Ascending aorta (tissue), 2 donors: ENCODE measurements at regions not wholly inside any gene's neighbourhood (a gene's known extent, or its start where the extent isn't known, plus 50 kb on each side); places are given as distances from the start of the nearest gene placed in this dataset.

ENCODE experiments used
- DNase-seq, 2 donors: peaks; one replicate each; pipeline ENCODE4 v3.0.0-alpha.2; 2019; ENCODE audit warnings: low spot score in 2 of 2
- H3K27ac ChIP-seq, 2 donors: fragments of 200-600 bp; sonication (generic); one replicate each; pipeline ENCODE4 v1.5.1; 2016 to 2017; ENCODE audit warnings: mild to moderate bottlenecking in 1 of 2
- H3K27me3 ChIP-seq: fragments of 200-600 bp; sonication (generic); one replicate; pipeline ENCODE4 v1.5.1; 2017
- H3K36me3 ChIP-seq, 2 donors: fragments of 200-600 bp; sonication (generic); one replicate each; pipeline ENCODE4 v1.5.1; 2016
- H3K4me1 ChIP-seq, 2 donors: fragments of 200-600 bp; sonication (generic); one replicate each; pipeline ENCODE4 v1.5.1; 2016 to 2017; ENCODE audit warnings: mild to moderate bottlenecking in 1 of 2
- H3K4me3 ChIP-seq, 2 donors: fragments of 200-600 bp; sonication (generic); one replicate each; pipeline ENCODE4 v1.5.1; 2016 to 2017; ENCODE audit warnings: mild to moderate bottlenecking in 1 of 2
- H3K9me3 ChIP-seq, 2 donors: fragments of 200-600 bp; sonication (generic); one replicate each; pipeline ENCODE4 v1.5.1; 2016
- CTCF ChIP-seq, 3 experiments: fragments of 200-600 bp in 2 of 3; fragments of 450-650 bp in 1 of 3; sonication (generic) in 2 of 3; IDR thresholded peaks; one replicate each; pipeline ENCODE4 v1.5.1; 2016 to 2019; ENCODE audit warnings: antibody characterized with exemption in 3 of 3, mild to moderate bottlenecking in 1 of 3, moderate library complexity in 1 of 3
- intact Hi-C: fragments of 100-400 bp; cut with DNase I; formaldehyde crosslinking; loops from one replicate; pipeline ENCODE4 v1.15.1; 2023

GRCh38 chr6:40735521-40735920 lies 148.4 kb upstream of the LRFN2 start:
- Histone ChIP-seq H3K27ac (no peak overlapping the region), H3K9me3 (no peaks in the 10 kb centered on the region), H3K4me1 (peaks cover 0 to 16% of the 10 kb centered on the region in 2 donors), H3K36me3 (no peaks in the 10 kb centered on the region), H3K4me3 (no peak overlapping the region), H3K27me3 (no peaks in the 10 kb centered on the region)
- intact Hi-C loops: no loop called here
- TF ChIP-seq CTCF (IDR thresholded peaks at IDR 0.05): no peak
- no peak for DNase-seq

GRCh38 chr6:40735121-40735520 lies 148.0 kb upstream of the LRFN2 start:
- H3K9me3 ChIP-seq: no peaks in the 10 kb centered on the region
- no peak for TF ChIP-seq CTCF (IDR thresholded peaks at IDR 0.05)
- H3K27me3 ChIP-seq: no peaks in the 10 kb centered on the region
- peaks cover 0 to 16% of the 10 kb centered on the region in 2 donors for H3K4me1 ChIP-seq
- H3K36me3 ChIP-seq: no peaks in the 10 kb centered on the region
- no peak for DNase-seq
- intact Hi-C loops: no loop called here
- H3K27ac ChIP-seq: no peak overlapping the region
- no peak overlapping the region for H3K4me3 ChIP-seq

- no peak for DNase-seq
- Histone ChIP-seq H3K27ac (no peak overlapping the region), H3K27me3 (no peaks in the 10 kb centered on the region), H3K36me3 (no peaks in the 10 kb centered on the region), H3K9me3 (no peaks in the 10 kb centered on the region), H3K4me1 (peaks cover 0 to 16% of the 10 kb centered on the region in 2 donors), H3K4me3 (no peak overlapping the region)
- no peak for TF ChIP-seq CTCF (IDR thresholded peaks at IDR 0.05)
- intact Hi-C loops: no loop called here
These were observed 147.4 kb upstream of the LRFN2 start for GRCh38 chr6:40734607-40735006.

- no peaks in the 10 kb centered on the region for H3K9me3 ChIP-seq
- no peaks in the 10 kb centered on the region for H3K36me3 ChIP-seq
- peaks cover 0 to 16% of the 10 kb centered on the region in 2 donors for H3K4me1 ChIP-seq
- H3K27ac ChIP-seq: no peak overlapping the region
- no peak for TF ChIP-seq CTCF (IDR thresholded peaks at IDR 0.05)
- no peaks in the 10 kb centered on the region for H3K27me3 ChIP-seq
- no peak for DNase-seq
- intact Hi-C loops: no loop called here
- H3K4me3 ChIP-seq: no peak overlapping the region
These were observed 146.7 kb upstream of the LRFN2 start for GRCh38 chr6:40733770-40734396.

- intact Hi-C loops: no loop called here
- no peak for TF ChIP-seq CTCF (IDR thresholded peaks at IDR 0.05)
These were observed 146.1 kb upstream of the LRFN2 start for GRCh38 chr6:40733290-40733689.

GRCh38 chr6:40732878-40733277 lies 145.7 kb upstream of the LRFN2 start:
- no peak for TF ChIP-seq CTCF (IDR thresholded peaks at IDR 0.05)
- Histone ChIP-seq H3K4me1 (peaks cover 0 to 16% of the 10 kb centered on the region in 2 donors), H3K36me3 (no peaks in the 10 kb centered on the region), H3K4me3 (no peak overlapping the region), H3K9me3 (no peaks in the 10 kb centered on the region), H3K27me3 (no peaks in the 10 kb centered on the region), H3K27ac (peak overlapping the region in 1 of 2 donors; percentile 34)
- intact Hi-C loops: no loop called here
- DNase-seq: no peak

More at GRCh38 chr6:40733290-40733689, 146.1 kb upstream of the LRFN2 start:
- DNase-seq: no peak
- no peaks in the 10 kb centered on the region for H3K9me3 ChIP-seq
- H3K27ac ChIP-seq: peak overlapping the region in 1 of 2 donors; percentile 34
- H3K27me3 ChIP-seq: no peaks in the 10 kb centered on the region
- H3K4me3 ChIP-seq: no peak overlapping the region
- no peaks in the 10 kb centered on the region for H3K36me3 ChIP-seq
- H3K4me1 ChIP-seq: peaks cover 0 to 16% of the 10 kb centered on the region in 2 donors
